B cell (primary cell): ENCODE measurements at regions not wholly inside any gene's neighbourhood (a gene's known extent, or its start where the extent isn't known, plus 50 kb on each side); places are given as distances from the start of the nearest gene placed in this dataset.

Experiments used
- EZH2 ChIP-seq: IDR thresholded peaks from 2 replicates; pipeline ENCODE4 v1.6.1; 2012; ENCODE audit warnings: borderline replicate concordance, low read depth, mild to moderate bottlenecking, moderate library complexity, low read length; ENCODE audit not compliant: insufficient read depth, poor library complexity, severe bottlenecking
- TF ChIP-seq, protein P1 (sequence below): fragments of 200-600 bp; IDR thresholded peaks from one replicate; pipeline ENCODE4 v1.8.0; 2022; ENCODE audit warnings: antibody characterized with exemption, mild to moderate bottlenecking

DNA sequence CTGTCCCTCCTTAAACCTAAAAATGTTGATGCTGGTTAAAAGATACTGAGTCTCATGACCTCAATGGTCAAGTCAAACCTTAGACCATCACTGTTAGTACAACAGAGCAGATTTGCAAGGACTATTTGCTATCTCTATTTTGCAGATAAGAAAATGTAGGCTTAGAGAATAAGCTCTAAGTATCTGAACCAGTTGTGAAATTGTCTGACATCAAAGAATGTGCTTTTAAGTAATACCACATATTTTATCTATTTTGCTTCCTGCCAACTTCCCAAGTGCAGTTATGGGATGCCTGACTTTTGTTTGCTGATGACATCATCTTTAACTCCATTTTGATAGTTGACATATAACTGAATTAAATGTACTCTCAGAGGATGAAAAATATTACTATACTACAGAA lies 83.6 kb upstream of the TMEM106B start:
- TF ChIP-seq, protein P1, sequence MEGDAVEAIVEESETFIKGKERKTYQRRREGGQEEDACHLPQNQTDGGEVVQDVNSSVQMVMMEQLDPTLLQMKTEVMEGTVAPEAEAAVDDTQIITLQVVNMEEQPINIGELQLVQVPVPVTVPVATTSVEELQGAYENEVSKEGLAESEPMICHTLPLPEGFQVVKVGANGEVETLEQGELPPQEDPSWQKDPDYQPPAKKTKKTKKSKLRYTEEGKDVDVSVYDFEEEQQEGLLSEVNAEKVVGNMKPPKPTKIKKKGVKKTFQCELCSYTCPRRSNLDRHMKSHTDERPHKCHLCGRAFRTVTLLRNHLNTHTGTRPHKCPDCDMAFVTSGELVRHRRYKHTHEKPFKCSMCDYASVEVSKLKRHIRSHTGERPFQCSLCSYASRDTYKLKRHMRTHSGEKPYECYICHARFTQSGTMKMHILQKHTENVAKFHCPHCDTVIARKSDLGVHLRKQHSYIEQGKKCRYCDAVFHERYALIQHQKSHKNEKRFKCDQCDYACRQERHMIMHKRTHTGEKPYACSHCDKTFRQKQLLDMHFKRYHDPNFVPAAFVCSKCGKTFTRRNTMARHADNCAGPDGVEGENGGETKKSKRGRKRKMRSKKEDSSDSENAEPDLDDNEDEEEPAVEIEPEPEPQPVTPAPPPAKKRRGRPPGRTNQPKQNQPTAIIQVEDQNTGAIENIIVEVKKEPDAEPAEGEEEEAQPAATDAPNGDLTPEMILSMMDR: no peak
- TF ChIP-seq EZH2: no peak
